ENCODE measurements at regions not wholly inside any gene's neighbourhood (a gene's known extent, or its start where the extent isn't known, plus 50 kb on each side); places are given as distances from the start of the nearest gene placed in this dataset.

- Histone ChIP-seq H3K36me3 (ENCODE audit: insufficient read depth, low read length) (no peaks in the 10 kb centered on the region), H3K4me3 (ENCODE audit: low read length) (no peak overlapping the region), H3K9ac (ENCODE audit: low read depth, low read length) (no peak overlapping the region), H3K27me3 (ENCODE audit: insufficient read depth, low read length) (no peaks in the 10 kb centered on the region), H3K4me1 (ENCODE audit: insufficient read depth, low read length) (peaks cover 13% of the 10 kb centered on the region), H3K9me3 (ENCODE audit: insufficient read depth, low read depth, low read length) (no peaks in the 10 kb centered on the region), H3K27ac (ENCODE audit: low read depth, low read length) (no peak overlapping the region)
- 84% methylated on average over 8 of the region's 8 CpGs for WGBS
Observed at GRCh38 chr14:89641495-89642175, 224.6 kb upstream of the FOXN3 start.

DNA sequence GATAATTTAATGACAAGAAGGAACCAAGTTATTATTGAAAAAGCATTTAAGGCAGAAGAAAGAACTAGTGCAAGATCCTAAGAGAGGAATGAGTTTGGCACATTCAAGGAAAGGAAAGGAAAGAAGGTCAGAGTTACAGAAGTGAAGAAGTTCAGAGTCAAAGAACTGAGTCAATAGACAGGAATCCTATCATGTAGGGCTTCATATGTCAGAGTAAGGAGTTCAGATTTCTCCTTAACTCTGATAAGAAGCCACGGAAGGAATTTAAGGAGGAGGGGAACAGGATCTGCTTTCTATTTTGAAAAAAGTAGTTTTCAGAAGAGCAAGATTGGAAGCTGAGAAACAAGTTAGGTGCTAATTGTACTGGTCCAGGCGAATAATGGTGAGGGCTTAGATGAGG, 223.1 kb upstream of the FOXN3 start:
- H3K27me3 ChIP-seq (ENCODE audit: insufficient read depth, low read length) = no peaks in the 10 kb centered on the region

GRCh38 chr14:89639687-89640086, 222.7 kb upstream of the FOXN3 start:
- H3K36me3 ChIP-seq (ENCODE audit: insufficient read depth, low read length) = no peaks in the 10 kb centered on the region
- WGBS = 100% methylated on average over 1 of the region's 1 CpG
- H3K4me1 ChIP-seq (ENCODE audit: insufficient read depth, low read length) = peaks cover 11% of the 10 kb centered on the region
- H3K9ac ChIP-seq (ENCODE audit: low read depth, low read length) = no peak overlapping the region
- H3K9me3 ChIP-seq (ENCODE audit: insufficient read depth, low read depth, low read length) = no peaks in the 10 kb centered on the region
- H3K27ac ChIP-seq (ENCODE audit: low read depth, low read length) = no peak overlapping the region
- H3K4me3 ChIP-seq (ENCODE audit: low read length) = no peak overlapping the region
- no peaks in the 10 kb centered on the region for H3K27me3 ChIP-seq (ENCODE audit: insufficient read depth, low read length)

More for the DNA sequence above, 223.1 kb upstream of the FOXN3 start:
- no peak overlapping the region for H3K27ac ChIP-seq (ENCODE audit: low read depth, low read length)
- H3K9ac ChIP-seq (ENCODE audit: low read depth, low read length) = no peak overlapping the region
- no peaks in the 10 kb centered on the region for H3K36me3 ChIP-seq (ENCODE audit: insufficient read depth, low read length)
- peaks cover 13% of the 10 kb centered on the region for H3K4me1 ChIP-seq (ENCODE audit: insufficient read depth, low read length)
- 92% methylated on average over 2 of the region's 2 CpGs for WGBS
- no peak overlapping the region for H3K4me3 ChIP-seq (ENCODE audit: low read length)
- H3K9me3 ChIP-seq (ENCODE audit: insufficient read depth, low read depth, low read length) = no peaks in the 10 kb centered on the region

DNA sequence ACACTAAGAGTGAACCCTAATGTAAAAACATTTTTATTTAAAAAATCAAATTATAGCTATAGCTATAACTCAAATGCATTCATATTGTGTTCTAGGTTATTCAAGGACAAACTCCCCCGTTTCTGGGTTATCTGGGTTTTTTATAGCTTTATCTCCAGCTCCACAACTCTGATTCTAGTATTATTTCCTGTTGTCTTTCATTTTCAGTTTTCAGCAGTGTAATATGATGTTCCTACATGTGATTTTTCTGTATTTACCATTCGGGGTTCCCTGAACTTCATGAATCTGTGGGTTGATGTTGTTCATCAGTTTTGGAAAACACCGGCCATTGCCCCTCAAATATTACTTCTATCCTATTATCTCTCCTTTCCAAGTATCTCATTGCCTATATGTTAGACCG, 221.9 kb upstream of the FOXN3 start:
- H3K27ac ChIP-seq (ENCODE audit: low read depth, low read length) = no peak overlapping the region
- H3K4me3 ChIP-seq (ENCODE audit: low read length) = no peak overlapping the region
- WGBS = 96% methylated on average over 3 of the region's 4 CpGs
- no peak overlapping the region for H3K9ac ChIP-seq (ENCODE audit: low read depth, low read length)
- no peaks in the 10 kb centered on the region for H3K36me3 ChIP-seq (ENCODE audit: insufficient read depth, low read length)
- no peaks in the 10 kb centered on the region for H3K9me3 ChIP-seq (ENCODE audit: insufficient read depth, low read depth, low read length)
- H3K27me3 ChIP-seq (ENCODE audit: insufficient read depth, low read length) = no peaks in the 10 kb centered on the region
- H3K4me1 ChIP-seq (ENCODE audit: insufficient read depth, low read length) = peaks cover 5% of the 10 kb centered on the region

DNA sequence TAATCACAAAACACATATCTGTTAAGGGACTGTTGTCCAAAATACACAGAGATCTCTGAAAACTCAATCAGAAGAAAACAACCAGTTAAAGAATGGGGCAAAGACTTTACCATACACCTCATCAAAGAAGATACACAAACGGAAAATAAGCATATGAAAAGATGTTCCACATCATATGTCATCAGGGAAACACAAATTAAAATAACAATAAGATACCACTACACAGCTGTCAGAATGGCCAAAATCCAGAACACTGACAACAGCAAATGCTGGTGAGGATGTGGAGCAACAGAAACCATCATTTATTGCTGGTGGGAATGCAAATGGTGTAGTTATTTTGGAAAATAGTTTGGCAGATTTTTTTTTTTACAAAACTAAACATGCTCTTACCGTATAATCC, 220.5 kb upstream of the FOXN3 start:
- no peaks in the 10 kb centered on the region for H3K27me3 ChIP-seq (ENCODE audit: insufficient read depth, low read length)
- H3K4me1 ChIP-seq (ENCODE audit: insufficient read depth, low read length) = peaks cover 5% of the 10 kb centered on the region
- H3K4me3 ChIP-seq (ENCODE audit: low read length) = no peak overlapping the region
- no peak overlapping the region for H3K27ac ChIP-seq (ENCODE audit: low read depth, low read length)
- no peaks in the 10 kb centered on the region for H3K9me3 ChIP-seq (ENCODE audit: insufficient read depth, low read depth, low read length)
- no peak overlapping the region for H3K9ac ChIP-seq (ENCODE audit: low read depth, low read length)
- 78% methylated on average over 2 of the region's 2 CpGs for WGBS
- no peaks in the 10 kb centered on the region for H3K36me3 ChIP-seq (ENCODE audit: insufficient read depth, low read length)

DNA sequence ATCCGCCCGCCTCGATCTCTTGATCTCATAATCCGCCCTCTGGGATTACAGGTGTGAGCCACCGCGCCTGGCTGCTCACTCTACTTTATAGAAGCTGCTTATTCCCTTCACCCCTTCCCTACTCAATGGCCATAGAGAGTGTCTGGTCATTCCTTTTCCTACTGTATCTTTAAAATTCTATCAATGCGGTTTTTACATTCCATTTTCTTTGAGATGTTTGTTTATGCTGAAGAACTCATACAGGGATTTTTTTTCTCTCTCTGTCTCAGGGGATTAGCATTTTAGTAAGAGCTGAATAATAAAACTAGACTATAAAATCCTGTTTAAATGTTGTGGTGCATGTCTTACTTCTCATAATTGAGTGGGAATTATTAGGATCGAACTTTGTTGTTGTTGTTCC, 218.6 kb upstream of the FOXN3 start:
- Histone ChIP-seq H3K27me3 (ENCODE audit: insufficient read depth, low read length) (no peaks in the 10 kb centered on the region), H3K27ac (ENCODE audit: low read depth, low read length) (no peak overlapping the region), H3K4me1 (ENCODE audit: insufficient read depth, low read length) (peaks cover 10% of the 10 kb centered on the region), H3K36me3 (ENCODE audit: insufficient read depth, low read length) (no peaks in the 10 kb centered on the region), H3K9ac (ENCODE audit: low read depth, low read length) (no peak overlapping the region), H3K9me3 (ENCODE audit: insufficient read depth, low read depth, low read length) (no peaks in the 10 kb centered on the region), H3K4me3 (ENCODE audit: low read length) (no peak overlapping the region)
- 94% methylated on average over 7 of the region's 8 CpGs for WGBS

DNA sequence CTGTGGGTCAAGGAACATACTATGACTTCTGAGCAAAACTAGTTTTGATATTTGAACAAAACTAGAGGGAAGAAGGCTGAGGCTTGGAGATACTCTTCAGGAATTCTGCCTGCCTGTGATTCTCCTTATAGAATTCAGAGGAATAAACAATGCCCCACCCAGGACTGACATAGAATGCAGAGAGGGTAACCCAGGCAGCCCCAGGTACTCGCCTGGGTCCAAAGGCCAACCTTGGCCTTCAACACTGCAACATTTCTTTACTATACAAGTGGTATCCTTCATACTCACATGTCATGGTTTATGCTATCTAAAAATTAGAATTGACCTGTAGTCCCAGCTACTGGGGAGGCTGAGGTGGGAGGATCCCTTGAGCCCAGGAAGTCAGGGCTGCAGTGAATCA, 217.0 kb upstream of the FOXN3 start:
- Histone ChIP-seq H3K27me3 (ENCODE audit: insufficient read depth, low read length) (no peaks in the 10 kb centered on the region), H3K36me3 (ENCODE audit: insufficient read depth, low read length) (no peaks in the 10 kb centered on the region), H3K4me3 (ENCODE audit: low read length) (no peak overlapping the region), H3K4me1 (ENCODE audit: insufficient read depth, low read length) (peaks cover 22% of the 10 kb centered on the region), H3K9me3 (ENCODE audit: insufficient read depth, low read depth, low read length) (no peaks in the 10 kb centered on the region), H3K9ac (ENCODE audit: low read depth, low read length) (no peak overlapping the region), H3K27ac (ENCODE audit: low read depth, low read length) (no peak overlapping the region)
- WGBS = 95% methylated on average over 1 of the region's 1 CpG

DNA sequence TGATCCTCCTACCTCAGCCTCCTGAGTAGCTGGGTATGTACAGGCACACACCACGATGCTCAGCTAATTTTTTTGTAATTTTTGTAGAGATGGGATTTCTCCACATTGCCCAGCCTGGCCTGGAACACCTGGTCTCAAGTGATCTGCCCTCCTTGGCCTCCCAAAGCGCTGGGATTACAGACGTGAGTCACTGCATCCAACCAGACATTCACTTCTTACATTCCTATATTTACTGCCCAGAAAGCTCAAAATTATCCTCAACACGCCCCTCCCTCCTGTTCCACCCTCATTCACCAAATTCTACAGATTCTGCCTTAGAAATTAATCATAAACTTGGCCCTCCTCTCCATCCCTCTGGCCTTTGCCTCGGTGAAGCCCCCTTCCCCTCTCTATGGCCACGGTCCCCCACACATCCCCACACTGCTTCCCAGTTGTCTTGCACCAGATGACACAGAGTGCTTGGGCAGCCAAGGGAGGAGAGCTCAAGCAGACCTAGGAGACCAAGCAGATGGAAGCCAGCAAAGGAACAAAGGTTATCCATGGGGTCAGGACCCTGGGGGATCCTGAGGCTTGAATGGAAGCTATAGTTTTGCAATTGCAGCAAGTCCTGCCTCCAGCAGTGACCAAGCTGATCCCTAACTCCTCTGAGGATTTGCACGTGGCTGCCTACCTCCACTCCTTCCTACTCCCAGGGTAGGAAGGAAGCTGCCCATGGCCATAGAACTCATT, 213.2 kb upstream of the FOXN3 start:
- 81% methylated on average over 7 of the region's 7 CpGs for WGBS
- Histone ChIP-seq H3K4me1 (ENCODE audit: insufficient read depth, low read length) (peaks cover 19% of the 10 kb centered on the region), H3K27me3 (ENCODE audit: insufficient read depth, low read length) (no peaks in the 10 kb centered on the region), H3K4me3 (ENCODE audit: low read length) (no peak overlapping the region), H3K9ac (ENCODE audit: low read depth, low read length) (no peak overlapping the region), H3K27ac (ENCODE audit: low read depth, low read length) (no peak overlapping the region), H3K9me3 (ENCODE audit: insufficient read depth, low read depth, low read length) (no peaks in the 10 kb centered on the region), H3K36me3 (ENCODE audit: insufficient read depth, low read length) (no peaks in the 10 kb centered on the region)

- H3K27ac ChIP-seq (ENCODE audit: low read depth, low read length) = no peak overlapping the region
- no peak overlapping the region for H3K4me3 ChIP-seq (ENCODE audit: low read length)
- no peak overlapping the region for H3K9ac ChIP-seq (ENCODE audit: low read depth, low read length)
- 82% methylated on average over 8 of the region's 8 CpGs for WGBS
- peaks cover 19% of the 10 kb centered on the region for H3K4me1 ChIP-seq (ENCODE audit: insufficient read depth, low read length)
- no peaks in the 10 kb centered on the region for H3K27me3 ChIP-seq (ENCODE audit: insufficient read depth, low read length)
- no peaks in the 10 kb centered on the region for H3K9me3 ChIP-seq (ENCODE audit: insufficient read depth, low read depth, low read length)
- H3K36me3 ChIP-seq (ENCODE audit: insufficient read depth, low read length) = no peaks in the 10 kb centered on the region
Observed at GRCh38 chr14:89629383-89629782, 212.3 kb upstream of the FOXN3 start.

DNA sequence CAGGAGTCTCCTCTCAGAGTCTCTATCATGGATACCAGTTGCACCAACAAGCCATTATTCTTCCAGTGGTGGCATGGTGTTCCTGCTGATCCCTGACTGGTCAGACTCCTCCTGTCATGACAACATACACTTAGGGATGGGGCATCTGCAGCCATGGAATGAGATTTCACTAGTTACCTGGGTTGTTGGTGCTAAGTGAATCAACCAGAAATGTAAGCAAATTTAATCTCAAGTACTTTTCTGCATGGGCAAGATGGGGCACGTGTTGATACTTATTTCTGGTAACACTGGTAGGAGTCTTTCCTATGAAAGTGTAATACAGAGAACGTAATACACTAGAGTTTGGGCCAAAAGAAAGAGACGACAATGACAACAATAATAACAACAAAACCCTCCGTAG, 211.5 kb upstream of the FOXN3 start:
- no peak overlapping the region for H3K27ac ChIP-seq (ENCODE audit: low read depth, low read length)
- H3K4me1 ChIP-seq (ENCODE audit: insufficient read depth, low read length) = peaks cover 19% of the 10 kb centered on the region
- H3K4me3 ChIP-seq (ENCODE audit: low read length) = no peak overlapping the region
- H3K27me3 ChIP-seq (ENCODE audit: insufficient read depth, low read length) = no peaks in the 10 kb centered on the region
- H3K9me3 ChIP-seq (ENCODE audit: insufficient read depth, low read depth, low read length) = no peaks in the 10 kb centered on the region
- no peak overlapping the region for H3K9ac ChIP-seq (ENCODE audit: low read depth, low read length)
- 83% methylated on average over 2 of the region's 4 CpGs for WGBS
- H3K36me3 ChIP-seq (ENCODE audit: insufficient read depth, low read length) = no peaks in the 10 kb centered on the region

DNA sequence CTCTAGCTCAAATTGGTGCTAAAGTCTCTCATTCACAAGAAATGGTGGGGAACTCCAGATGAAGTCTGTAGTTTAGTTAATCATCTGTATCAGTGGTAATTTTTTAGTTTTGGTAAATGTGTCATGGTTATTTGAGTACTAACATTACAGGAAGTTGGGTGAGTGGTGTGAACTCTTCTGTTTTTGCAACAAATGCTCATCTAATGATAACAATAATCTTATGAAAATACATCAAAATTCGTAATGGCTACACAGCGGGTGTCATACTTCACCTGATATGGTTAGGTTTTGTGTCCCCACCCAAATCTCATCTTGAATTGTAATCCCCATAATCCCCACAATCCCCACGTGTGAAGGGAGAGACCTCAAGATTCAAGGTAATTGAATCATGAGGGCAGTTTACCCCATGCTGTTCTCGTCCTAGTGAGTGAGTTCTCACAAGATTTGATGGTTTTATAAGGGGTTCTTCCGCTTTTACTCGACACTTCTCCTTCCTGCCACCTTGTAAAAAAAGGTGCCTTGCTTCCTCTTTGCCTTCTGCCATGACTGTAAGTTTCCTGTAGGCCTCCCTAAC, 209.3 kb upstream of the FOXN3 start:
- H3K27me3 ChIP-seq (ENCODE audit: insufficient read depth, low read length) = peaks cover 2% of the 10 kb centered on the region; the same call in 1 of the 2 replicates
- 86% methylated on average over 5 of the region's 6 CpGs for WGBS
- H3K4me3 ChIP-seq (ENCODE audit: low read length) = no peak overlapping the region
- H3K4me1 ChIP-seq (ENCODE audit: insufficient read depth, low read length) = peaks cover 19% of the 10 kb centered on the region
- H3K9me3 ChIP-seq (ENCODE audit: insufficient read depth, low read depth, low read length) = no peaks in the 10 kb centered on the region
- H3K27ac ChIP-seq (ENCODE audit: low read depth, low read length) = no peak overlapping the region
- H3K36me3 ChIP-seq (ENCODE audit: insufficient read depth, low read length) = no peaks in the 10 kb centered on the region
- H3K9ac ChIP-seq (ENCODE audit: low read depth, low read length) = no peak overlapping the region

Measured in HUES64 (cell line).